ENCODE measurements at regions not wholly inside any gene's neighbourhood (a gene's known extent, or its start where the extent isn't known, plus 50 kb on each side); places are given as distances from the start of the nearest gene placed in this dataset.

DNA sequence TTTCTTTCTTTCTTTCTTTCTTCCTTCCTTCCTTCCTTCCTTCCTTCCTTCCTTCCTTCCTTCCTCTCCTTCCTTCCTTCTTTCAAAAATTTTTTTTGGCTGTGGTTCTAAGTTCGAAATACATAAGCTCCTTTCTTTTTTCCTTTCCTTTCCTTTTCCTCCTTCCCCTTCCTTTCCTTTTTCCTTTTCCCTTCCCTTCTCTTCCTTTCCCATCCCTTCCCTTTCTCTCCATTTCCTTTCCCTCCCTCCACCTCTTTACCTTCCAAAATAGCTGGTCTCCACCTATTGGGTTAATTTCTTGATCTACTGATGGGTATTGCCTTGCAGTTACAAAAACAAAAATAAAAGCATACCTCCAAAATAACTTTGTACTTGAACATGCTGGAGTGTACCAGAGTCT is 73.4 kb upstream of the GPRIN3 start:
- WGBS (ENCODE audit: insufficient coverage, low coverage, missing lambda C conversion rate), result 0% methylated on average over 1 of the region's 1 CpG
- Histone ChIP-seq H3K4me1 (replicated peaks in 1 of 2; ENCODE audit: control insufficient read depth in 2 of 2, insufficient read depth in 2 of 2, low read length in 2 of 2) (no peaks in the 10 kb centered on the region), H3K36me3 (ENCODE audit: control insufficient read depth, insufficient read depth, low read length) (no peaks in the 10 kb centered on the region), H3K4me3 (no peak overlapping the region), H4K20me1 (replicated peaks; ENCODE audit: control insufficient read depth, insufficient read depth, low read length) (no peaks in the 10 kb centered on the region), H3K79me2 (ENCODE audit: control insufficient read depth, insufficient read depth, low read length) (no peaks in the 10 kb centered on the region), H2AFZ (ENCODE audit: low read depth, low read length) (no peak overlapping the region), H3K27me3 (ENCODE audit: control insufficient read depth in 2 of 2, insufficient read depth in 2 of 2, low read length in 2 of 2) (no peaks in the 10 kb centered on the region), H3K4me2 (ENCODE audit: insufficient read depth, low read length) (no peak overlapping the region), H3K9me1 (ENCODE audit: control insufficient read depth, insufficient read depth, low read length) (no peaks in the 10 kb centered on the region), H3K9ac (ENCODE audit: insufficient read depth in 1 of 2, low read depth in 2 of 2, low read length in 2 of 2) (no peak overlapping the region), H3K27ac (ENCODE audit: extremely low read depth, low read depth, low read length) (no peak overlapping the region), H3K9me3 (replicated peaks; ENCODE audit: control insufficient read depth, insufficient read depth, low read depth, low read length) (no peaks in the 10 kb centered on the region)
- no TSS peak for BruUV-seq (replicated peaks)
- intact Hi-C loops (cut with micrococcal nuclease), result no loop called here
- no peak for TF ChIP-seq EZH2 (IDR thresholded peaks at IDR 0.05; ENCODE audit: borderline replicate concordance, low read depth, low read length)
- no peak for TF ChIP-seq ZNF41 (CRISPR knock-in tag; conservative IDR thresholded peaks at IDR 0.05)
- TF ChIP-seq PML (IDR thresholded peaks at IDR 0.05; ENCODE audit: low read length), result no peak
- no peak for TF ChIP-seq IFI16 (CRISPR knock-in tag; IDR thresholded peaks at IDR 0.05)
- no peak for TF ChIP-seq RBM34 (IDR thresholded peaks at IDR 0.05; ENCODE audit: borderline replicate concordance, insufficient read depth, low read length)
- TF ChIP-seq, protein P1, sequence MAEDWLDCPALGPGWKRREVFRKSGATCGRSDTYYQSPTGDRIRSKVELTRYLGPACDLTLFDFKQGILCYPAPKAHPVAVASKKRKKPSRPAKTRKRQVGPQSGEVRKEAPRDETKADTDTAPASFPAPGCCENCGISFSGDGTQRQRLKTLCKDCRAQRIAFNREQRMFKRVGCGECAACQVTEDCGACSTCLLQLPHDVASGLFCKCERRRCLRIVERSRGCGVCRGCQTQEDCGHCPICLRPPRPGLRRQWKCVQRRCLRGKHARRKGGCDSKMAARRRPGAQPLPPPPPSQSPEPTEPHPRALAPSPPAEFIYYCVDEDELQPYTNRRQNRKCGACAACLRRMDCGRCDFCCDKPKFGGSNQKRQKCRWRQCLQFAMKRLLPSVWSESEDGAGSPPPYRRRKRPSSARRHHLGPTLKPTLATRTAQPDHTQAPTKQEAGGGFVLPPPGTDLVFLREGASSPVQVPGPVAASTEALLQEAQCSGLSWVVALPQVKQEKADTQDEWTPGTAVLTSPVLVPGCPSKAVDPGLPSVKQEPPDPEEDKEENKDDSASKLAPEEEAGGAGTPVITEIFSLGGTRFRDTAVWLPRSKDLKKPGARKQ (CRISPR knock-in tag; IDR thresholded peaks at IDR 0.05), result no peak
- TF ChIP-seq NCOA6 (IDR thresholded peaks at IDR 0.05), result no peak
- TF ChIP-seq HMGN3 (IDR thresholded peaks at IDR 0.05; ENCODE audit: borderline replicate concordance, extremely low read depth, insufficient read length, low read depth, low read length), result no peak
- TF ChIP-seq BDP1 (IDR thresholded peaks at IDR 0.05; ENCODE audit: insufficient read depth, insufficient read length), result no peak
- TF ChIP-seq ZNF347 (CRISPR knock-in tag; IDR thresholded peaks at IDR 0.05; ENCODE audit: low read depth), result no peak
- in situ Hi-C loops (cut with MboI), result no loop called here
- ChIA-PET POLR2A (no interaction called here), CTCF (ENCODE audit: low intra/inter-chr PET ratio) (no interaction called here)
- FAIRE-seq (no peak), DNase-seq (ENCODE audit: extremely low read depth in 1 of 4, low spot score in 3 of 4) (no peak), ATAC-seq (no peak)
